Natural killer cell (primary cell): ENCODE measurements at regions not wholly inside any gene's neighbourhood (a gene's known extent, or its start where the extent isn't known, plus 50 kb on each side); places are given as distances from the start of the nearest gene placed in this dataset.

Source experiments
- ATAC-seq, 3 donors: fragments of 150-1000 bp in 2 of 3; fragments of 200-7000 bp in 1 of 3; cut with Tn5 transposase; 1 replicate in 1 of 3; 2 replicates in 2 of 3; pipeline ENCODE4 v1.10.0; 2021; ENCODE audit warnings: mild to moderate bottlenecking in 2 of 3, moderate library complexity in 2 of 3
- DNase-seq, 2 donors: peaks; one replicate each; pipeline versions ENCODE4 v3.0.0 to v3.0.0-alpha.2; 2013 to 2021; ENCODE audit warnings: mixed read lengths in 1 of 2
- H3K27ac ChIP-seq: one replicate; pipeline ENCODE4 v1.5.1; 2013; ENCODE audit warnings: mild to moderate bottlenecking, low read length
- H3K27me3 ChIP-seq: one replicate; pipeline ENCODE4 v1.6.1; 2013; ENCODE audit warnings: low read length; ENCODE audit not compliant: control insufficient read depth, insufficient read depth
- H3K36me3 ChIP-seq: one replicate; pipeline ENCODE4 v1.6.1; 2013; ENCODE audit warnings: low read length; ENCODE audit not compliant: control insufficient read depth, insufficient read depth
- H3K4me1 ChIP-seq: one replicate; pipeline ENCODE4 v1.6.1; 2013; ENCODE audit warnings: low read length; ENCODE audit not compliant: control insufficient read depth, insufficient read depth
- H3K4me3 ChIP-seq: one replicate; pipeline ENCODE4 v1.5.1; 2013; ENCODE audit warnings: low read length
- H3K9me3 ChIP-seq: one replicate; pipeline ENCODE4 v1.6.1; 2013; ENCODE audit warnings: low read length; ENCODE audit not compliant: control insufficient read depth, insufficient read depth
- H3K27ac Mint-ChIP-seq, 2 donors: one replicate each; pipeline ENCODE4 v1.8.0; 2022; ENCODE audit warnings: mild to moderate bottlenecking in 2 of 2, mixed read lengths in 2 of 2, moderate library complexity in 1 of 2
- H3K27me3 Mint-ChIP-seq, 2 donors: one replicate each; pipeline ENCODE4 v1.8.0; 2022; ENCODE audit warnings: low read depth in 2 of 2, mixed read lengths in 2 of 2
- H3K36me3 Mint-ChIP-seq: one replicate; pipeline ENCODE4 v1.8.0; 2022; ENCODE audit warnings: mixed read lengths
- H3K4me1 Mint-ChIP-seq, 2 donors: one replicate each; pipeline ENCODE4 v1.8.0; 2022; ENCODE audit warnings: mixed read lengths in 2 of 2
- H3K4me3 Mint-ChIP-seq: one replicate; pipeline ENCODE4 v1.8.0; 2022; ENCODE audit warnings: mild to moderate bottlenecking, moderate library complexity, mixed read lengths
- H3K9me3 Mint-ChIP-seq, 2 donors: one replicate each; pipeline ENCODE4 v1.8.0; 2022; ENCODE audit warnings: mixed read lengths in 2 of 2
- WGBS: methylation state at CpG from one replicate; pipeline ENCODE4 v1.1.7; 2013; ENCODE audit warnings: missing lambda C conversion rate; ENCODE audit not compliant: insufficient coverage; 5-methylcytosine and 5-hydroxymethylcytosine counted together
- intact Hi-C: fragments of 100-400 bp; cut with micrococcal nuclease; formaldehyde crosslinking; loops from one replicate; pipeline ENCODE4 v1.14.2; 2022
- TF ChIP-seq, protein P1 (sequence below): fragments of 200-600 bp; IDR thresholded peaks from one replicate; pipeline ENCODE4 v1.8.0; 2022; ENCODE audit warnings: antibody characterized with exemption

GRCh38 chr19:31539386-31539785, 190.2 kb upstream of the TSHZ3 start:
- Histone ChIP-seq H3K36me3 (no peaks in the 10 kb centered on the region), H3K9me3 (no peaks in the 10 kb centered on the region), H3K4me1 (no peaks in the 10 kb centered on the region), H3K27ac (no peak overlapping the region), H3K4me3 (no peak overlapping the region), H3K27me3 (no peaks in the 10 kb centered on the region)
- Mint-ChIP-seq H3K27ac (no peak overlapping the region), H3K27me3 (peaks cover 22 to 25% of the 10 kb centered on the region in 2 donors), H3K9me3 (no peaks in the 10 kb centered on the region), H3K36me3 (no peaks in the 10 kb centered on the region), H3K4me1 (no peaks in the 10 kb centered on the region), H3K4me3 (no peak overlapping the region)
- TF ChIP-seq, protein P1, sequence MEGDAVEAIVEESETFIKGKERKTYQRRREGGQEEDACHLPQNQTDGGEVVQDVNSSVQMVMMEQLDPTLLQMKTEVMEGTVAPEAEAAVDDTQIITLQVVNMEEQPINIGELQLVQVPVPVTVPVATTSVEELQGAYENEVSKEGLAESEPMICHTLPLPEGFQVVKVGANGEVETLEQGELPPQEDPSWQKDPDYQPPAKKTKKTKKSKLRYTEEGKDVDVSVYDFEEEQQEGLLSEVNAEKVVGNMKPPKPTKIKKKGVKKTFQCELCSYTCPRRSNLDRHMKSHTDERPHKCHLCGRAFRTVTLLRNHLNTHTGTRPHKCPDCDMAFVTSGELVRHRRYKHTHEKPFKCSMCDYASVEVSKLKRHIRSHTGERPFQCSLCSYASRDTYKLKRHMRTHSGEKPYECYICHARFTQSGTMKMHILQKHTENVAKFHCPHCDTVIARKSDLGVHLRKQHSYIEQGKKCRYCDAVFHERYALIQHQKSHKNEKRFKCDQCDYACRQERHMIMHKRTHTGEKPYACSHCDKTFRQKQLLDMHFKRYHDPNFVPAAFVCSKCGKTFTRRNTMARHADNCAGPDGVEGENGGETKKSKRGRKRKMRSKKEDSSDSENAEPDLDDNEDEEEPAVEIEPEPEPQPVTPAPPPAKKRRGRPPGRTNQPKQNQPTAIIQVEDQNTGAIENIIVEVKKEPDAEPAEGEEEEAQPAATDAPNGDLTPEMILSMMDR, result no peak
- whole genome bisulfite sequencing, result 87% methylated on average over 1 of the region's 6 CpGs
- DNase-seq (no peak), ATAC-seq (no peak)
- intact Hi-C loops, result no loop called here

GRCh38 chr19:31541396-31541795, 192.2 kb upstream of the TSHZ3 start:
- Mint-ChIP-seq H3K27me3 (peaks cover 21 to 25% of the 10 kb centered on the region in 2 donors), H3K27ac (no peak overlapping the region), H3K36me3 (no peaks in the 10 kb centered on the region), H3K9me3 (no peaks in the 10 kb centered on the region), H3K4me3 (no peak overlapping the region), H3K4me1 (no peaks in the 10 kb centered on the region)
- no peaks in the 10 kb centered on the region for H3K9me3 ChIP-seq
- no peaks in the 10 kb centered on the region for H3K4me1 ChIP-seq
- TF ChIP-seq, protein P1, result no peak
- no peak for ATAC-seq
- H3K27me3 ChIP-seq, result no peaks in the 10 kb centered on the region
- H3K4me3 ChIP-seq, result no peak overlapping the region
- no peaks in the 10 kb centered on the region for H3K36me3 ChIP-seq
- H3K27ac ChIP-seq, result no peak overlapping the region
- DNase-seq, result no peak
- WGBS, result 42% methylated on average over 2 of the region's 2 CpGs
- intact Hi-C loops, result loop anchor here (10.0 kb wide), 1 partner anchor 857 kb away; no protein-coding TSS in a partner anchor

DNA sequence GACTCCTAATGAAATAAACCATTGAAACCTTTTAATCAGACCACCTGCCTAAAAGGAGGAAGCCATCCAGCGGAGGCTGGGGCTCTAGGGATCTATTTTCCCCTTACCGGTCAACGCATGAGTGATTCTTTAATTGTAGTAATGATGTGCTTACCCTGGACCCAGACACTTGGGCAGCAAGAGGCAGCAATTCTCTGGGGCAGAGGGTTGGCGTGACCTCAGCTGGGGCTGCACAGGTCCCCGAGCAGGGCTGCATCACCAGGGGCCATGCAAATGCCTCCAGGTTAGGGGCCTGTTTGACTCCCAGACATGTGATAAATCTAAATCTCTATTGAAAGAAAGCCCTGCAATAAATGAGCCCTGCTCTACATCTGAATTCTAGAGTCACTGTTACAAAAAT, 194.2 kb upstream of the TSHZ3 start:
- no peaks in the 10 kb centered on the region for H3K36me3 ChIP-seq
- Mint-ChIP-seq H3K27ac (no peak overlapping the region), H3K9me3 (no peaks in the 10 kb centered on the region), H3K27me3 (peaks cover 22 to 25% of the 10 kb centered on the region in 2 donors), H3K4me3 (no peak overlapping the region), H3K4me1 (no peaks in the 10 kb centered on the region), H3K36me3 (no peaks in the 10 kb centered on the region)
- DNase-seq (no peak), ATAC-seq (no peak)
- TF ChIP-seq, protein P1, result no peak
- H3K4me1 ChIP-seq, result no peaks in the 10 kb centered on the region
- no peaks in the 10 kb centered on the region for H3K9me3 ChIP-seq
- no peak overlapping the region for H3K4me3 ChIP-seq
- intact Hi-C loops, result loop anchor here (10.0 kb wide), 1 partner anchor 859 kb away; no protein-coding TSS in a partner anchor
- H3K27me3 ChIP-seq, result no peaks in the 10 kb centered on the region
- WGBS, result 90% methylated on average over 5 of the region's 5 CpGs
- H3K27ac ChIP-seq, result no peak overlapping the region

GRCh38 chr19:31545777-31546176, 196.5 kb upstream of the TSHZ3 start:
- H3K36me3 ChIP-seq, result no peaks in the 10 kb centered on the region
- DNase-seq (no peak), ATAC-seq (no peak)
- WGBS, result 71% methylated on average over 2 of the region's 2 CpGs
- H3K27me3 Mint-ChIP-seq, result peaks cover 21 to 27% of the 10 kb centered on the region in 2 donors
- H3K27ac ChIP-seq, result no peak overlapping the region
- no peaks in the 10 kb centered on the region for H3K9me3 ChIP-seq
- no peak overlapping the region for H3K4me3 ChIP-seq
- no peak overlapping the region for H3K27ac Mint-ChIP-seq
- intact Hi-C loops, result loop anchor here (10.0 kb wide), 1 partner anchor 861 kb away; no protein-coding TSS in a partner anchor
- H3K4me3 Mint-ChIP-seq, result no peak overlapping the region
- no peaks in the 10 kb centered on the region for H3K27me3 ChIP-seq
- H3K9me3 Mint-ChIP-seq, result no peaks in the 10 kb centered on the region
- no peaks in the 10 kb centered on the region for H3K4me1 Mint-ChIP-seq
- no peaks in the 10 kb centered on the region for H3K36me3 Mint-ChIP-seq
- H3K4me1 ChIP-seq, result no peaks in the 10 kb centered on the region
- TF ChIP-seq, protein P1, result no peak
